ENCODE measurements at regions not wholly inside any gene's neighbourhood (a gene's known extent, or its start where the extent isn't known, plus 50 kb on each side); places are given as distances from the start of the nearest gene placed in this dataset.

DNA sequence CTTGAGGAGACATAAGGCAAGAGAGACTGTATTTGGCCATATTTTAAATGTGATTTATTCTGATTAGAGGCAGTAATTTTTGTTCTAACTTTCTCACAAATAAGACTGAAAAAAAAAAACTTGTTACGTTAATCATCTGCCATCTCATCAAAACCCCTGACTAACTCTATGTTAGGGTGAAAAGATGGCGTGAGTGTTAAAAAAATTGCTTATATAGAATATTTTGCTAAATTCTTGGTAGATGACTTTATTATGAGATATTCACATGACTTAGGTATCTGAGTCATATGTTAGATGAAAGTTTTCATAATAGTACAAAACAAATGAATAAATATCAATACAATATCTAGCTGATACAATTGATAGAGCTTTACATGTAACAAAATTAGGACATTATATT is 1508.7 kb upstream of the TMEFF2 start:
- no peak overlapping the region for H3K9ac ChIP-seq (replicated peaks; ENCODE audit: extremely low read depth, insufficient read depth, low read length)
- no peaks in the 10 kb centered on the region for H3K9me1 ChIP-seq (replicated peaks; ENCODE audit: control insufficient read depth, extremely low read depth, insufficient read depth, low read length)
- ChIA-PET POLR2A (no interaction called here), CTCF (interaction anchor here (2.4 kb wide), 1 partner anchor 260 kb away, joined by 8 read pairs; no protein-coding TSS in a partner anchor)
- H3K79me2 ChIP-seq (ENCODE audit: control insufficient read depth, insufficient read depth, low read length) = no peaks in the 10 kb centered on the region
- H3K4me3 ChIP-seq (replicated peaks in 1 of 3; ENCODE audit: insufficient read depth in 1 of 3, low read depth in 1 of 3, low read length in 3 of 3) = no peak overlapping the region
- no peak overlapping the region for H3K27ac ChIP-seq (ENCODE audit: insufficient read depth, low read depth, low read length)
- no peaks in the 10 kb centered on the region for H3K9me3 ChIP-seq (replicated peaks; ENCODE audit: control insufficient read depth, insufficient read depth, low read length)
- no peak for TF ChIP-seq FOS (IDR thresholded peaks at IDR 0.05; ENCODE audit: borderline replicate concordance, insufficient read depth, low read length)
- no peak for TF ChIP-seq EZH2 (IDR thresholded peaks at IDR 0.05; ENCODE audit: borderline replicate concordance, low read depth, low read length, severe bottlenecking)
- no peak for TF ChIP-seq JUN (IDR thresholded peaks at IDR 0.05; ENCODE audit: borderline replicate concordance, insufficient read depth, insufficient read length, low read depth)
- no peak for TF ChIP-seq GATA2 (IDR thresholded peaks at IDR 0.05; ENCODE audit: insufficient read depth, insufficient read length, low read depth, low read length)
- no peak for TF ChIP-seq MYC (IDR thresholded peaks at IDR 0.05; ENCODE audit: low read depth, low read length)
- TF ChIP-seq POLR2A (IDR thresholded peaks at IDR 0.05; ENCODE audit: low read depth, low read length) = no peak
- no peak for TF ChIP-seq POLR2AphosphoS5 (IDR thresholded peaks at IDR 0.05; ENCODE audit: insufficient read depth, low read depth, low read length)
- TF ChIP-seq, protein P1, sequence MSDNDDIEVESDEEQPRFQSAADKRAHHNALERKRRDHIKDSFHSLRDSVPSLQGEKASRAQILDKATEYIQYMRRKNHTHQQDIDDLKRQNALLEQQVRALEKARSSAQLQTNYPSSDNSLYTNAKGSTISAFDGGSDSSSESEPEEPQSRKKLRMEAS (IDR thresholded peaks at IDR 0.05; ENCODE audit: insufficient read depth, insufficient read length) = no peak
- TF ChIP-seq, protein P2, sequence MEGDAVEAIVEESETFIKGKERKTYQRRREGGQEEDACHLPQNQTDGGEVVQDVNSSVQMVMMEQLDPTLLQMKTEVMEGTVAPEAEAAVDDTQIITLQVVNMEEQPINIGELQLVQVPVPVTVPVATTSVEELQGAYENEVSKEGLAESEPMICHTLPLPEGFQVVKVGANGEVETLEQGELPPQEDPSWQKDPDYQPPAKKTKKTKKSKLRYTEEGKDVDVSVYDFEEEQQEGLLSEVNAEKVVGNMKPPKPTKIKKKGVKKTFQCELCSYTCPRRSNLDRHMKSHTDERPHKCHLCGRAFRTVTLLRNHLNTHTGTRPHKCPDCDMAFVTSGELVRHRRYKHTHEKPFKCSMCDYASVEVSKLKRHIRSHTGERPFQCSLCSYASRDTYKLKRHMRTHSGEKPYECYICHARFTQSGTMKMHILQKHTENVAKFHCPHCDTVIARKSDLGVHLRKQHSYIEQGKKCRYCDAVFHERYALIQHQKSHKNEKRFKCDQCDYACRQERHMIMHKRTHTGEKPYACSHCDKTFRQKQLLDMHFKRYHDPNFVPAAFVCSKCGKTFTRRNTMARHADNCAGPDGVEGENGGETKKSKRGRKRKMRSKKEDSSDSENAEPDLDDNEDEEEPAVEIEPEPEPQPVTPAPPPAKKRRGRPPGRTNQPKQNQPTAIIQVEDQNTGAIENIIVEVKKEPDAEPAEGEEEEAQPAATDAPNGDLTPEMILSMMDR (IDR thresholded peaks at IDR 0.05; ENCODE audit: extremely low read depth in 1 of 2, insufficient read depth in 1 of 2, low read depth in 1 of 2, low read length in 2 of 2) = no peak
- no peaks in the 10 kb centered on the region for H4K20me1 ChIP-seq (replicated peaks; ENCODE audit: control insufficient read depth, extremely low read depth, insufficient read depth, low read length)
- H3K36me3 ChIP-seq (ENCODE audit: control insufficient read depth in 2 of 2, extremely low read depth in 1 of 2, insufficient read depth in 2 of 2, low read length in 2 of 2) = no peaks in the 10 kb centered on the region
- no peak for DNase-seq (ENCODE audit: low read depth, low spot score)
- no peak overlapping the region for H3K4me2 ChIP-seq (ENCODE audit: insufficient read depth, low read length)
- no TSS peak for BruUV-seq (replicated peaks)
- intact Hi-C loops (cut with micrococcal nuclease) = no loop called here
- no peak overlapping the region for H2AFZ ChIP-seq (ENCODE audit: low read depth, low read length)
- dilution Hi-C loops (cut with MboI; ENCODE audit: extremely low pct_ligation_motif_present, low sequenced_read_pairs) = no loop called here
- no peak for FAIRE-seq
- H3K4me1 ChIP-seq (ENCODE audit: control insufficient read depth, extremely low read depth, insufficient read depth, low read length) = no peaks in the 10 kb centered on the region
- no peaks in the 10 kb centered on the region for H3K27me3 ChIP-seq (ENCODE audit: control insufficient read depth in 2 of 2, insufficient read depth in 2 of 2, low read length in 2 of 2)

Measured in endothelial cell of umbilical vein (primary cell).